Astrocyte (in vitro differentiated cells and primary cell): ENCODE measurements at regions not wholly inside any gene's neighbourhood (a gene's known extent, or its start where the extent isn't known, plus 50 kb on each side); places are given as distances from the start of the nearest gene placed in this dataset.

Source experiments
- EZH2 ChIP-seq: IDR thresholded peaks from 2 replicates; pipeline ENCODE4 v1.6.1; 2012; ENCODE audit warnings: mild to moderate bottlenecking, low read length, inconsistent platforms; ENCODE audit not compliant: insufficient read depth
- TF ChIP-seq, protein P1 (sequence below): IDR thresholded peaks from 2 replicates; pipeline ENCODE4 v1.5.1; 2011; ENCODE audit warnings: low read depth, mild to moderate bottlenecking, inconsistent platforms, low read length, moderate library complexity; ENCODE audit not compliant: insufficient read depth

GRCh38 chr6:43970068-43970912, 157.0 kb downstream of the MRPL14 start:
- TF ChIP-seq, protein P1, sequence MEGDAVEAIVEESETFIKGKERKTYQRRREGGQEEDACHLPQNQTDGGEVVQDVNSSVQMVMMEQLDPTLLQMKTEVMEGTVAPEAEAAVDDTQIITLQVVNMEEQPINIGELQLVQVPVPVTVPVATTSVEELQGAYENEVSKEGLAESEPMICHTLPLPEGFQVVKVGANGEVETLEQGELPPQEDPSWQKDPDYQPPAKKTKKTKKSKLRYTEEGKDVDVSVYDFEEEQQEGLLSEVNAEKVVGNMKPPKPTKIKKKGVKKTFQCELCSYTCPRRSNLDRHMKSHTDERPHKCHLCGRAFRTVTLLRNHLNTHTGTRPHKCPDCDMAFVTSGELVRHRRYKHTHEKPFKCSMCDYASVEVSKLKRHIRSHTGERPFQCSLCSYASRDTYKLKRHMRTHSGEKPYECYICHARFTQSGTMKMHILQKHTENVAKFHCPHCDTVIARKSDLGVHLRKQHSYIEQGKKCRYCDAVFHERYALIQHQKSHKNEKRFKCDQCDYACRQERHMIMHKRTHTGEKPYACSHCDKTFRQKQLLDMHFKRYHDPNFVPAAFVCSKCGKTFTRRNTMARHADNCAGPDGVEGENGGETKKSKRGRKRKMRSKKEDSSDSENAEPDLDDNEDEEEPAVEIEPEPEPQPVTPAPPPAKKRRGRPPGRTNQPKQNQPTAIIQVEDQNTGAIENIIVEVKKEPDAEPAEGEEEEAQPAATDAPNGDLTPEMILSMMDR, result no peak
- TF ChIP-seq EZH2, result no peak
